Heart right ventricle (tissue), 16 donors: ENCODE measurements at regions not wholly inside any gene's neighbourhood (a gene's known extent, or its start where the extent isn't known, plus 50 kb on each side); places are given as distances from the start of the nearest gene placed in this dataset.

ENCODE experiments used
- ATAC-seq, 8 donors: fragments of 200-7000 bp; cut with Tn5 transposase; one replicate each; pipeline ENCODE4 v1.9.1; 2020; ENCODE audit warnings: mild to moderate bottlenecking in 8 of 8, moderate library complexity in 8 of 8, moderate number of reproducible peaks in 1 of 8
- DNase-seq, 2 donors: peaks; one replicate each; pipeline ENCODE4 v3.0.0-alpha.2; 2020
- H3K27ac ChIP-seq, 10 donors: fragments of 200-600 bp; sonication (generic) in 2 of 10; one replicate each; pipeline versions ENCODE4 v1.5.0 to v1.8.0; 2020 to 2022; ENCODE audit warnings: mild to moderate bottlenecking in 3 of 10
- H3K27me3 ChIP-seq, 7 donors: fragments of 200-600 bp; one replicate each; pipeline ENCODE4 v1.8.0; 2021 to 2022; ENCODE audit warnings: mild to moderate bottlenecking in 2 of 7
- H3K36me3 ChIP-seq, 9 donors: fragments of 200-600 bp; sonication (generic) in 1 of 9; one replicate each; pipeline versions ENCODE4 v1.5.0 to v1.8.0; 2020 to 2022; ENCODE audit warnings: mild to moderate bottlenecking in 2 of 9
- H3K4me1 ChIP-seq, 9 donors: fragments of 200-600 bp; sonication (generic) in 1 of 9; one replicate each; pipeline versions ENCODE4 v1.5.0 to v1.8.0; 2020 to 2022; ENCODE audit warnings: mild to moderate bottlenecking in 4 of 9
- H3K4me3 ChIP-seq, 10 donors: fragments of 200-600 bp; sonication (generic) in 2 of 10; one replicate each; pipeline versions ENCODE4 v1.5.0 to v1.8.0; 2020 to 2022; ENCODE audit warnings: mild to moderate bottlenecking in 7 of 10, moderate library complexity in 2 of 10
- H3K9me3 ChIP-seq, 11 donors: fragments of 200-600 bp in 10 of 11; sonication (generic) in 2 of 11; one replicate each; pipeline versions ENCODE4 v1.5.0 to v1.8.0; 2013 to 2022; ENCODE audit warnings: mild to moderate bottlenecking in 2 of 11, control low read depth in 1 of 11, moderate library complexity in 1 of 11
- WGBS, 2 donors: extraction: QIAGEN DNeasy Blood & Tissue Kit; methylation state at CpG; one replicate each; pipeline ENCODE4 v1.1.7; 2013; ENCODE audit warnings: inconsistent platforms in 1 of 2; 5-methylcytosine and 5-hydroxymethylcytosine counted together
- intact Hi-C, 10 donors: fragments of 100-400 bp; cut with DNase I; formaldehyde crosslinking; loops; one replicate each; pipeline versions ENCODE4 v1.11.1 to v1.14.2; 2022
- TF ChIP-seq, protein P1 (sequence below), 9 donors: fragments of 200-600 bp; sonication (generic) in 2 of 9; IDR thresholded peaks; one replicate each; pipeline versions ENCODE4 v1.5.0 to v1.8.0; 2021 to 2022; ENCODE audit warnings: antibody characterized with exemption in 9 of 9, mild to moderate bottlenecking in 5 of 9, moderate library complexity in 1 of 9
- donor health status: Arrhythmogenic right ventricular cardiomyopathy.
- donor health status: ischemic (EF 13 %, LVEDD 7.1; RV severe dilation, severe dysfunction).
- donor health status: healthy with polysubstance abuse.
- donor health status: DM: no; HTN: yes; CAD: no.
- donor health status: DM: no; HTN: no; CAD: no.
- donor health status: ischemic (EF 25% LVEDD 6.9; RV normal size, moderate dysfunction).
- donor health status: ischemic (EF 25% LVEDD 5.7; RV mildly dilated, moderate dysfunction).
- donor health status: healthy.
- donor health status: DM: yes; HTN: yes; CAD: no.
- donor health status: Ischemic cardiomyopathy.
- donor health status: ischemic (EF 35%, LVEDD 5.7; RV mildly dilated, moderate dysfunction).
- donor health status: nonischemic (EF 11% LVEDD 7.7; RV severe dilation, severe dysfunction).
- donor health status: DM: yes; HTN: yes; CAD: no.
- donor health status: PGD.
- donor health status: ischemic (EF 29% LVEDD 5.4; RV normal size, mild dysfunction).
- donor health status: nonischemic (EF 23%, LVEDD 6.1; RV moderate dilation, normal function).

GRCh38 chr18:58813105-58813504, 51.6 kb upstream of the ZNF532 start:
- 83 to 87% methylated on average over 5 of the region's 5 CpGs for WGBS, 2 donors
- intact Hi-C loops = no loop called here
- Histone ChIP-seq H3K27me3 (no peaks in the 10 kb centered on the region), H3K4me3 (no peak overlapping the region), H3K4me1 (peaks cover 0 to 6% (median 0%) of the 10 kb centered on the region in 9 donors), H3K9me3 (no peaks in the 10 kb centered on the region), H3K36me3 (no peaks in the 10 kb centered on the region), H3K27ac (peak overlapping the region in 1 of 10 donors; percentile 2)
- TF ChIP-seq, protein P1, sequence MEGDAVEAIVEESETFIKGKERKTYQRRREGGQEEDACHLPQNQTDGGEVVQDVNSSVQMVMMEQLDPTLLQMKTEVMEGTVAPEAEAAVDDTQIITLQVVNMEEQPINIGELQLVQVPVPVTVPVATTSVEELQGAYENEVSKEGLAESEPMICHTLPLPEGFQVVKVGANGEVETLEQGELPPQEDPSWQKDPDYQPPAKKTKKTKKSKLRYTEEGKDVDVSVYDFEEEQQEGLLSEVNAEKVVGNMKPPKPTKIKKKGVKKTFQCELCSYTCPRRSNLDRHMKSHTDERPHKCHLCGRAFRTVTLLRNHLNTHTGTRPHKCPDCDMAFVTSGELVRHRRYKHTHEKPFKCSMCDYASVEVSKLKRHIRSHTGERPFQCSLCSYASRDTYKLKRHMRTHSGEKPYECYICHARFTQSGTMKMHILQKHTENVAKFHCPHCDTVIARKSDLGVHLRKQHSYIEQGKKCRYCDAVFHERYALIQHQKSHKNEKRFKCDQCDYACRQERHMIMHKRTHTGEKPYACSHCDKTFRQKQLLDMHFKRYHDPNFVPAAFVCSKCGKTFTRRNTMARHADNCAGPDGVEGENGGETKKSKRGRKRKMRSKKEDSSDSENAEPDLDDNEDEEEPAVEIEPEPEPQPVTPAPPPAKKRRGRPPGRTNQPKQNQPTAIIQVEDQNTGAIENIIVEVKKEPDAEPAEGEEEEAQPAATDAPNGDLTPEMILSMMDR (IDR thresholded peaks at IDR 0.05) = no peak
- ATAC-seq = no peak
- no peak for DNase-seq

DNA sequence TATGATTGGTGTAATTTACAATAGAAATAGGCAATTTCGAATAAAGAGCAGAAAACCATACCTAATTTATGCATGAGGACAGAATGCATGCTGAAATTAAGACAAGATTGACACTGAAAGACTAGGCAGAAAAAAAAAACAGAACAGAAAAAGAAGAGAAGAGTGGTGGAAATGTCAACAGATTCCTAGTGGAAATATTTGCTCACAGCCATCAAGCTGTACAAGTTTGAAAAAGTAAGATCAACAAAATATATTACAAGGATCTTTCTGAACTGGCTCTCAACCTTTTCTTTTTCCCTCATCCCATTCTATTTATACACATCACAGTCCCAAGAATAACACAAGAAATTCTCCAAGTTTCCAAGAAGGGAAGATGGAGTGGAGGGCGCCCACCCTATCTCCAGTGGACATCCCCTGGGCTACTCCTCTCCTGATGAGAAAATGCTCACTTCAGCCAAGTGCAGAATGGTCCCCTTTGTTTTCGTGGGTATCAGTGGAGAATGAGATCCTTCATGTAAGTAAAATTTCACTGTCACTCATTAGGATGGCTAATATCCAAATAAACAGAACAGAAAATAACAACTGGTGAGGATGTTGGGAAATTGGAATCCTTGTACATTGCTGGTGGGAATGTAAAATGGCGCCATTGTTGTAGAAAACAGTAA, 51.0 kb upstream of the ZNF532 start:
- Histone ChIP-seq H3K27ac (peak overlapping the region in 2 of 10 donors; percentile 2 to 29), H3K4me1 (peaks cover 0 to 6% (median 0%) of the 10 kb centered on the region in 9 donors), H3K4me3 (no peak overlapping the region), H3K36me3 (no peaks in the 10 kb centered on the region), H3K9me3 (no peaks in the 10 kb centered on the region), H3K27me3 (no peaks in the 10 kb centered on the region)
- no peak for DNase-seq
- intact Hi-C loops = no loop called here
- TF ChIP-seq, protein P1 (IDR thresholded peaks at IDR 0.05) = no peak
- ATAC-seq = peak in 3 of 8 donors; percentile 14 to 81 (median 42)
- 64 to 67% methylated on average over 4 of the region's 4 CpGs for WGBS, 2 donors

DNA sequence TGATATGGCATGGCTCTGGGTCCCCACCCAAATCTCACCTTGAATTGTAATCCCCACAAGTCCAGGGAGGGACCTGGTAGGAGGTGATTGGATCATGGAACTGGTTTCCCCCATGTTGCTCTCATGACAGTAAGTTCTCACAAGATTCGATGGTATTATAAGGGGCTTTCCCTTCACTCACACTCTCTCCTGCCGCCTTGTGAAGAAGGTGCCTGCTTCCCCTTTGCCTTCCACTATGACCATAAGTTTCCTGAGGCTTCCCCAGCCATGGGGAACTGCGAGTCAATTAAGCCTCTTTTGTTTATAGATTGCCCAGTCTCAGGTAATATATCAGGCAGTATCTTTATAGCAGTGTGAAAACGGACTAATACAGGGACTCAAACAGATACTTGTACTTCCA, 50.4 kb upstream of the ZNF532 start:
- Histone ChIP-seq H3K4me3 (no peak overlapping the region), H3K27me3 (no peaks in the 10 kb centered on the region), H3K36me3 (no peaks in the 10 kb centered on the region), H3K9me3 (no peaks in the 10 kb centered on the region), H3K4me1 (peaks cover 0 to 6% (median 0%) of the 10 kb centered on the region in 9 donors), H3K27ac (peak overlapping the region in 2 of 10 donors; percentile 20 to 29)
- intact Hi-C loops = no loop called here
- 89% methylated on average over 4 of the region's 4 CpGs for WGBS, 2 donors
- ATAC-seq (no peak), DNase-seq (no peak)
- TF ChIP-seq, protein P1 (IDR thresholded peaks at IDR 0.05) = no peak
